GM23338 (cell line): ENCODE measurements at regions not wholly inside any gene's neighbourhood (a gene's known extent, or its start where the extent isn't known, plus 50 kb on each side); places are given as distances from the start of the nearest gene placed in this dataset.

Source experiments
- ATAC-seq: fragments of 200-7000 bp; cut with Tn5 transposase; 3 replicates; pipeline ENCODE4 v1.9.1; 2020
- DNase-seq: peaks from one replicate; pipeline ENCODE4 v3.0.0-alpha.2; 2015; ENCODE audit warnings: low spot score
- H2AFZ ChIP-seq: fragments of 200-600 bp; sonication (generic); 2 replicates; pipeline ENCODE4 v1.8.0; 2016; ENCODE audit warnings: antibody characterized with exemption, mild to moderate bottlenecking, moderate library complexity
- H3F3A ChIP-seq: fragments of 200-600 bp; sonication (generic); replicated peaks from 2 replicates; pipeline ENCODE4 v1.8.0; 2017; ENCODE audit warnings: antibody characterized with exemption, mixed run types, low read depth
- H3K27ac ChIP-seq: fragments of 200-600 bp; sonication (generic); 2 replicates; pipeline ENCODE4 v1.6.1; 2016; ENCODE audit warnings: low read depth
- H3K27me3 ChIP-seq: fragments of 200-600 bp; sonication (generic); 2 replicates; pipeline ENCODE4 v1.8.0; 2016; ENCODE audit warnings: mild to moderate bottlenecking, mixed run types, moderate library complexity; ENCODE audit not compliant: insufficient read depth
- H3K36me3 ChIP-seq: fragments of 200-600 bp; sonication (generic); 2 replicates; pipeline ENCODE4 v1.8.0; 2016; ENCODE audit warnings: mild to moderate bottlenecking; ENCODE audit not compliant: insufficient read depth
- H3K4me1 ChIP-seq: fragments of 200-600 bp; sonication (generic); 2 replicates; pipeline ENCODE4 v1.8.0; 2016; ENCODE audit warnings: mild to moderate bottlenecking, moderate library complexity; ENCODE audit not compliant: insufficient read depth
- H3K4me2 ChIP-seq: fragments of 200-600 bp; sonication (generic); 2 replicates; pipeline ENCODE4 v1.7.1; 2017; ENCODE audit warnings: mixed run types
- H3K4me3 ChIP-seq: fragments of 200-600 bp; sonication (generic); 2 replicates; pipeline ENCODE4 v1.6.1; 2016; ENCODE audit warnings: mixed run types
- H3K79me2 ChIP-seq: fragments of 200-600 bp; sonication (generic); replicated peaks from 2 replicates; pipeline ENCODE4 v1.8.0; 2017; ENCODE audit warnings: mild to moderate bottlenecking; ENCODE audit not compliant: insufficient read depth
- H3K9me2 ChIP-seq: fragments of 200-600 bp; sonication (generic); 2 replicates; pipeline ENCODE4 v1.8.0; 2017; ENCODE audit not compliant: insufficient read depth
- H4K20me1 ChIP-seq: fragments of 200-600 bp; sonication (generic); replicated peaks from 2 replicates; pipeline ENCODE4 v1.8.0; 2017; ENCODE audit warnings: mild to moderate bottlenecking; ENCODE audit not compliant: insufficient read depth
- H3K27ac Mint-ChIP-seq: 2 replicates; pipeline ENCODE4 v1.8.0; 2020; ENCODE audit warnings: inconsistent platforms, mild to moderate bottlenecking, moderate library complexity, mixed read lengths
- H3K27me3 Mint-ChIP-seq: 3 replicates; pipeline ENCODE4 v1.8.0; 2022; ENCODE audit warnings: low read depth, mild to moderate bottlenecking, moderate library complexity, mixed read lengths, inconsistent platforms; ENCODE audit not compliant: insufficient read depth, poor library complexity
- H3K36me3 Mint-ChIP-seq: 3 replicates; pipeline ENCODE4 v1.8.0; 2021; ENCODE audit warnings: low read depth, mild to moderate bottlenecking, inconsistent platforms, moderate library complexity, mixed read lengths
- H3K4me1 Mint-ChIP-seq: 3 replicates; pipeline ENCODE4 v1.8.0; 2020; ENCODE audit warnings: mild to moderate bottlenecking, inconsistent platforms, mixed read lengths
- H3K4me3 Mint-ChIP-seq: 3 replicates; pipeline ENCODE4 v1.8.0; 2021; ENCODE audit warnings: moderate library complexity, mild to moderate bottlenecking, inconsistent platforms, mixed read lengths
- H3K9me3 Mint-ChIP-seq: 3 replicates; pipeline ENCODE4 v1.8.0; 2020; ENCODE audit warnings: moderate library complexity, mild to moderate bottlenecking, inconsistent platforms, mixed read lengths
- CTCF ChIP-seq, 2 experiments: fragments of 200-600 bp in 1 of 2; sonication (generic) in 1 of 2; conservative IDR thresholded peaks; 2 replicates each; pipeline versions ENCODE4 v1.5.1 to v1.6.1; 2016 to 2017; ENCODE audit warnings: antibody characterized with exemption in 2 of 2, low read depth in 2 of 2, mild to moderate bottlenecking in 2 of 2, moderate library complexity in 1 of 2
- EZH2 ChIP-seq: fragments of 200-600 bp; sonication (generic); IDR thresholded peaks from one replicate; pipeline ENCODE4 v1.8.0; 2017; ENCODE audit warnings: antibody characterized with exemption, mild to moderate bottlenecking, low read depth; ENCODE audit not compliant: unreplicated experiment
- EZH2phosphoT487 ChIP-seq: fragments of 200-600 bp; sonication (generic); IDR thresholded peaks from one replicate; pipeline ENCODE4 v1.8.1; 2018; ENCODE audit warnings: antibody characterized with exemption; ENCODE audit not compliant: unreplicated experiment
- JUNB ChIP-seq: IDR thresholded peaks from one replicate; pipeline ENCODE4 v1.6.1; 2016; ENCODE audit warnings: antibody characterized with exemption; ENCODE audit not compliant: unreplicated experiment
- NANOG ChIP-seq: IDR thresholded peaks from 2 replicates; pipeline ENCODE4 v1.6.1; 2016; ENCODE audit warnings: antibody characterized with exemption, borderline replicate concordance
- POLR2AphosphoS5 ChIP-seq: IDR thresholded peaks from 2 replicates; pipeline ENCODE4 v1.6.1; 2016; ENCODE audit warnings: antibody characterized with exemption, low read depth
- STAT1 ChIP-seq: IDR thresholded peaks from one replicate; pipeline ENCODE4 v1.6.1; 2016; ENCODE audit warnings: antibody characterized with exemption; ENCODE audit not compliant: unreplicated experiment
- ZNF114 ChIP-seq: fragments of 250-450 bp; sonication (Bioruptor Pico); IDR thresholded peaks from 2 replicates; pipeline ENCODE4 v1.5.0; 2020; ENCODE audit warnings: mild to moderate bottlenecking, moderate library complexity
- ZNF331 ChIP-seq: fragments of 250-450 bp; sonication (Bioruptor Pico); IDR thresholded peaks from 2 replicates; pipeline ENCODE4 v1.5.0; 2020; ENCODE audit warnings: low read depth, mild to moderate bottlenecking, moderate library complexity
- TF ChIP-seq, protein P1 (sequence below): IDR thresholded peaks from 2 replicates; pipeline ENCODE4 v1.6.1; 2016; ENCODE audit warnings: antibody characterized with exemption
- TF ChIP-seq, protein P2 (sequence below): fragments of 250-450 bp; sonication (Bioruptor Pico); IDR thresholded peaks from 2 replicates; pipeline ENCODE4 v1.5.0; 2020; ENCODE audit warnings: mild to moderate bottlenecking, moderate library complexity
- TF ChIP-seq, protein P3 (sequence below): IDR thresholded peaks from one replicate; pipeline ENCODE4 v1.6.1; 2018; ENCODE audit warnings: antibody characterized with exemption; ENCODE audit not compliant: unreplicated experiment

DNA sequence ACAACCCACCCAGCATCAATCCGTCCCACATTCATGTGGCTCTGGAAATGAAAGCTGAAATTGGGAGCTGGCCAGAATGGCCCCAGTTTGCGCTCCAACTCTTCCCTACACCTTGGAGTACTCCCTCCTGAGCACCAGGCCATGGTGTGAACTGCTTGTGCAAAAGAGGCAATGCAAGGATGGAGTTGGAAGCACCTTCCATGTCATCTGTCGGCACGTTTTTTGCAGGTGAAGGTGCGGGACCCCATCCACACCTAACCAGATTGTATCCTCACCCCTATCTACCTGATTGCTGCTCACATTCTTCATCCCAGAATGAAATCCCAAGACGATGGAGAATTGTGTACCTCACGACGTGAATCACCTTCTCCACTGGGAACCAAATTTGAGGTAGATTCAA, 136.6 kb upstream of the WSB1 start:
- Mint-ChIP-seq H3K4me1 (no peaks in the 10 kb centered on the region), H3K36me3 (peaks cover 35% of the 10 kb centered on the region; the same call in 2 of the 3 replicates), H3K27ac (no peak overlapping the region), H3K4me3 (no peak overlapping the region), H3K9me3 (peaks cover 80% of the 10 kb centered on the region), H3K27me3 (peaks cover 7% of the 10 kb centered on the region)
- no peak overlapping the region for H3K4me3 ChIP-seq
- no peaks in the 10 kb centered on the region for H3K36me3 ChIP-seq
- ATAC-seq (no peak), DNase-seq (no peak)
- no peaks in the 10 kb centered on the region for H3K27me3 ChIP-seq
- no peaks in the 10 kb centered on the region for H4K20me1 ChIP-seq
- no peaks in the 10 kb centered on the region for H3K4me1 ChIP-seq
- no peak overlapping the region for H3K4me2 ChIP-seq
- no peaks in the 10 kb centered on the region for H3K9me2 ChIP-seq
- H3F3A ChIP-seq = no peaks in the 10 kb centered on the region
- no peak overlapping the region for H3K27ac ChIP-seq
- TF ChIP-seq, protein P1, sequence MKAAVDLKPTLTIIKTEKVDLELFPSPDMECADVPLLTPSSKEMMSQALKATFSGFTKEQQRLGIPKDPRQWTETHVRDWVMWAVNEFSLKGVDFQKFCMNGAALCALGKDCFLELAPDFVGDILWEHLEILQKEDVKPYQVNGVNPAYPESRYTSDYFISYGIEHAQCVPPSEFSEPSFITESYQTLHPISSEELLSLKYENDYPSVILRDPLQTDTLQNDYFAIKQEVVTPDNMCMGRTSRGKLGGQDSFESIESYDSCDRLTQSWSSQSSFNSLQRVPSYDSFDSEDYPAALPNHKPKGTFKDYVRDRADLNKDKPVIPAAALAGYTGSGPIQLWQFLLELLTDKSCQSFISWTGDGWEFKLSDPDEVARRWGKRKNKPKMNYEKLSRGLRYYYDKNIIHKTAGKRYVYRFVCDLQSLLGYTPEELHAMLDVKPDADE = no peak
- TF ChIP-seq NANOG (no peak), EZH2phosphoT487 (no peak), ZNF114 (CRISPR knock-in tag) (no peak), ZNF331 (CRISPR knock-in tag) (no peak), CTCF (conservative IDR thresholded peaks at IDR 0.05; ENCODE audit: low read depth in 2 of 2) (no peak), EZH2 (no peak), STAT1 (no peak), POLR2AphosphoS5 (no peak), JUNB (no peak)
- TF ChIP-seq, protein P2, sequence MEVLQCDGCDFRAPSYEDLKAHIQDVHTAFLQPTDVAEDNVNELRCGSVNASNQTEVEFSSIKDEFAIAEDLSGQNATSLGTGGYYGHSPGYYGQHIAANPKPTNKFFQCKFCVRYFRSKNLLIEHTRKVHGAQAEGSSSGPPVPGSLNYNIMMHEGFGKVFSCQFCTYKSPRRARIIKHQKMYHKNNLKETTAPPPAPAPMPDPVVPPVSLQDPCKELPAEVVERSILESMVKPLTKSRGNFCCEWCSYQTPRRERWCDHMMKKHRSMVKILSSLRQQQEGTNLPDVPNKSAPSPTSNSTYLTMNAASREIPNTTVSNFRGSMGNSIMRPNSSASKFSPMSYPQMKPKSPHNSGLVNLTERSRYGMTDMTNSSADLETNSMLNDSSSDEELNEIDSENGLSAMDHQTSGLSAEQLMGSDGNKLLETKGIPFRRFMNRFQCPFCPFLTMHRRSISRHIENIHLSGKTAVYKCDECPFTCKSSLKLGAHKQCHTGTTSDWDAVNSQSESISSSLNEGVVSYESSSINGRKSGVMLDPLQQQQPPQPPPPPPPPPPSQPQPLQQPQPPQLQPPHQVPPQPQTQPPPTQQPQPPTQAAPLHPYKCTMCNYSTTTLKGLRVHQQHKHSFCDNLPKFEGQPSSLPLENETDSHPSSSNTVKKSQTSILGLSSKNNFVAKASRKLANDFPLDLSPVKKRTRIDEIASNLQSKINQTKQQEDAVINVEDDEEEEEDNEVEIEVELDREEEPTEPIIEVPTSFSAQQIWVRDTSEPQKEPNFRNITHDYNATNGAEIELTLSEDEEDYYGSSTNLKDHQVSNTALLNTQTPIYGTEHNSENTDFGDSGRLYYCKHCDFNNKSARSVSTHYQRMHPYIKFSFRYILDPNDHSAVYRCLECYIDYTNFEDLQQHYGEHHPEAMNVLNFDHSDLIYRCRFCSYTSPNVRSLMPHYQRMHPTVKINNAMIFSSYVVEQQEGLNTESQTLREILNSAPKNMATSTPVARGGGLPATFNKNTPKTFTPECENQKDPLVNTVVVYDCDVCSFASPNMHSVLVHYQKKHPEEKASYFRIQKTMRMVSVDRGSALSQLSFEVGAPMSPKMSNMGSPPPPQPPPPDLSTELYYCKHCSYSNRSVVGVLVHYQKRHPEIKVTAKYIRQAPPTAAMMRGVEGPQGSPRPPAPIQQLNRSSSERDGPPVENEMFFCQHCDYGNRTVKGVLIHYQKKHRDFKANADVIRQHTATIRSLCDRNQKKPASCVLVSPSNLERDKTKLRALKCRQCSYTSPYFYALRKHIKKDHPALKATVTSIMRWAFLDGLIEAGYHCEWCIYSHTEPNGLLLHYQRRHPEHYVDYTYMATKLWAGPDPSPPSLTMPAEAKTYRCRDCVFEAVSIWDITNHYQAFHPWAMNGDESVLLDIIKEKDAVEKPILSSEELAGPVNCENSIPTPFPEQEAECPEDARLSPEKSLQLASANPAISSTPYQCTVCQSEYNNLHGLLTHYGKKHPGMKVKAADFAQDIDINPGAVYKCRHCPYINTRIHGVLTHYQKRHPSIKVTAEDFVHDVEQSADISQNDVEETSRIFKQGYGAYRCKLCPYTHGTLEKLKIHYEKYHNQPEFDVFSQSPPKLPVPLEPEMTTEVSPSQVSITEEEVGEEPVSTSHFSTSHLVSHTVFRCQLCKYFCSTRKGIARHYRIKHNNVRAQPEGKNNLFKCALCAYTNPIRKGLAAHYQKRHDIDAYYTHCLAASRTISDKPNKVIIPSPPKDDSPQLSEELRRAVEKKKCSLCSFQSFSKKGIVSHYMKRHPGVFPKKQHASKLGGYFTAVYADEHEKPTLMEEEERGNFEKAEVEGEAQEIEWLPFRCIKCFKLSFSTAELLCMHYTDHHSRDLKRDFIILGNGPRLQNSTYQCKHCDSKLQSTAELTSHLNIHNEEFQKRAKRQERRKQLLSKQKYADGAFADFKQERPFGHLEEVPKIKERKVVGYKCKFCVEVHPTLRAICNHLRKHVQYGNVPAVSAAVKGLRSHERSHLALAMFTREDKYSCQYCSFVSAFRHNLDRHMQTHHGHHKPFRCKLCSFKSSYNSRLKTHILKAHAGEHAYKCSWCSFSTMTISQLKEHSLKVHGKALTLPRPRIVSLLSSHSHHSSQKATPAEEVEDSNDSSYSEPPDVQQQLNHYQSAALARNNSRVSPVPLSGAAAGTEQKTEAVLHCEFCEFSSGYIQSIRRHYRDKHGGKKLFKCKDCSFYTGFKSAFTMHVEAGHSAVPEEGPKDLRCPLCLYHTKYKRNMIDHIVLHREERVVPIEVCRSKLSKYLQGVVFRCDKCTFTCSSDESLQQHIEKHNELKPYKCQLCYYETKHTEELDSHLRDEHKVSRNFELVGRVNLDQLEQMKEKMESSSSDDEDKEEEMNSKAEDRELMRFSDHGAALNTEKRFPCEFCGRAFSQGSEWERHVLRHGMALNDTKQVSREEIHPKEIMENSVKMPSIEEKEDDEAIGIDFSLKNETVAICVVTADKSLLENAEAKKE (CRISPR knock-in tag) = no peak
- TF ChIP-seq, protein P3, sequence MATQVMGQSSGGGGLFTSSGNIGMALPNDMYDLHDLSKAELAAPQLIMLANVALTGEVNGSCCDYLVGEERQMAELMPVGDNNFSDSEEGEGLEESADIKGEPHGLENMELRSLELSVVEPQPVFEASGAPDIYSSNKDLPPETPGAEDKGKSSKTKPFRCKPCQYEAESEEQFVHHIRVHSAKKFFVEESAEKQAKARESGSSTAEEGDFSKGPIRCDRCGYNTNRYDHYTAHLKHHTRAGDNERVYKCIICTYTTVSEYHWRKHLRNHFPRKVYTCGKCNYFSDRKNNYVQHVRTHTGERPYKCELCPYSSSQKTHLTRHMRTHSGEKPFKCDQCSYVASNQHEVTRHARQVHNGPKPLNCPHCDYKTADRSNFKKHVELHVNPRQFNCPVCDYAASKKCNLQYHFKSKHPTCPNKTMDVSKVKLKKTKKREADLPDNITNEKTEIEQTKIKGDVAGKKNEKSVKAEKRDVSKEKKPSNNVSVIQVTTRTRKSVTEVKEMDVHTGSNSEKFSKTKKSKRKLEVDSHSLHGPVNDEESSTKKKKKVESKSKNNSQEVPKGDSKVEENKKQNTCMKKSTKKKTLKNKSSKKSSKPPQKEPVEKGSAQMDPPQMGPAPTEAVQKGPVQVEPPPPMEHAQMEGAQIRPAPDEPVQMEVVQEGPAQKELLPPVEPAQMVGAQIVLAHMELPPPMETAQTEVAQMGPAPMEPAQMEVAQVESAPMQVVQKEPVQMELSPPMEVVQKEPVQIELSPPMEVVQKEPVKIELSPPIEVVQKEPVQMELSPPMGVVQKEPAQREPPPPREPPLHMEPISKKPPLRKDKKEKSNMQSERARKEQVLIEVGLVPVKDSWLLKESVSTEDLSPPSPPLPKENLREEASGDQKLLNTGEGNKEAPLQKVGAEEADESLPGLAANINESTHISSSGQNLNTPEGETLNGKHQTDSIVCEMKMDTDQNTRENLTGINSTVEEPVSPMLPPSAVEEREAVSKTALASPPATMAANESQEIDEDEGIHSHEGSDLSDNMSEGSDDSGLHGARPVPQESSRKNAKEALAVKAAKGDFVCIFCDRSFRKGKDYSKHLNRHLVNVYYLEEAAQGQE = no peak
- no peak overlapping the region for H2AFZ ChIP-seq
- no peaks in the 10 kb centered on the region for H3K79me2 ChIP-seq
